ENCODE measurements at regions not wholly inside any gene's neighbourhood (a gene's known extent, or its start where the extent isn't known, plus 50 kb on each side); places are given as distances from the start of the nearest gene placed in this dataset.

DNA sequence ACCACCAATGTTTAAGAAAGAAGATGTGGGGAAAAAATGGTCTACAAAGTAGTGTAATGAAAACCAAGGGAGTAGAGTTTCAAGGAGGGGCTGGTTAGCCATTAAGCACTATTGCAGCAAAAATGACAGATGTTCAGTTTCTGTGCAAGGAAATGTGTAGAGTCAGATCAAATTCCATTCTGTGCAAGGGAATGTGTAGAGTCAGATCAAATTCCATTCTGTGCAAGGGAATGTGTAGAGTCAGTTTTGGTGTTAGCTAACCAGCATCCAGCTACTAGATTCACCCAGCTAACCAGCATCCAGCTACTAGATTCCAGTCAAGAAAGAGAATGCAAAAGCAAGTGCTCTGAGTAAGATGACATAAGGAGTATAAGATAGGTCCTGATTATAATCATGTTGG lies 208.8 kb downstream of the COX18 start:
- TF ChIP-seq CTCF (IDR thresholded peaks at IDR 0.05; ENCODE audit: low read depth, low read length, missing input control) (no peak), YY1 (IDR thresholded peaks at IDR 0.05) (no peak), GABPA (IDR thresholded peaks at IDR 0.05 in 1 of 2, conservative IDR thresholded peaks at IDR 0.05 in 1 of 2) (no peak), EGR1 (IDR thresholded peaks at IDR 0.05; ENCODE audit: low read depth in 2 of 2) (no peak), JUND (IDR thresholded peaks at IDR 0.05) (no peak), TAF1 (conservative IDR thresholded peaks at IDR 0.05) (no peak), SP1 (IDR thresholded peaks at IDR 0.05) (no peak), MAX (IDR thresholded peaks at IDR 0.05) (no peak), ZBTB33 (IDR thresholded peaks at IDR 0.05) (no peak), RAD21 (IDR thresholded peaks at IDR 0.05) (no peak), FOXA1 (IDR thresholded peaks at IDR 0.05) (no peak)
- TF ChIP-seq, protein P1, sequence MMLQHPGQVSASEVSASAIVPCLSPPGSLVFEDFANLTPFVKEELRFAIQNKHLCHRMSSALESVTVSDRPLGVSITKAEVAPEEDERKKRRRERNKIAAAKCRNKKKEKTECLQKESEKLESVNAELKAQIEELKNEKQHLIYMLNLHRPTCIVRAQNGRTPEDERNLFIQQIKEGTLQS (IDR thresholded peaks at IDR 0.05), result no peak
- TF ChIP-seq, protein P2, sequence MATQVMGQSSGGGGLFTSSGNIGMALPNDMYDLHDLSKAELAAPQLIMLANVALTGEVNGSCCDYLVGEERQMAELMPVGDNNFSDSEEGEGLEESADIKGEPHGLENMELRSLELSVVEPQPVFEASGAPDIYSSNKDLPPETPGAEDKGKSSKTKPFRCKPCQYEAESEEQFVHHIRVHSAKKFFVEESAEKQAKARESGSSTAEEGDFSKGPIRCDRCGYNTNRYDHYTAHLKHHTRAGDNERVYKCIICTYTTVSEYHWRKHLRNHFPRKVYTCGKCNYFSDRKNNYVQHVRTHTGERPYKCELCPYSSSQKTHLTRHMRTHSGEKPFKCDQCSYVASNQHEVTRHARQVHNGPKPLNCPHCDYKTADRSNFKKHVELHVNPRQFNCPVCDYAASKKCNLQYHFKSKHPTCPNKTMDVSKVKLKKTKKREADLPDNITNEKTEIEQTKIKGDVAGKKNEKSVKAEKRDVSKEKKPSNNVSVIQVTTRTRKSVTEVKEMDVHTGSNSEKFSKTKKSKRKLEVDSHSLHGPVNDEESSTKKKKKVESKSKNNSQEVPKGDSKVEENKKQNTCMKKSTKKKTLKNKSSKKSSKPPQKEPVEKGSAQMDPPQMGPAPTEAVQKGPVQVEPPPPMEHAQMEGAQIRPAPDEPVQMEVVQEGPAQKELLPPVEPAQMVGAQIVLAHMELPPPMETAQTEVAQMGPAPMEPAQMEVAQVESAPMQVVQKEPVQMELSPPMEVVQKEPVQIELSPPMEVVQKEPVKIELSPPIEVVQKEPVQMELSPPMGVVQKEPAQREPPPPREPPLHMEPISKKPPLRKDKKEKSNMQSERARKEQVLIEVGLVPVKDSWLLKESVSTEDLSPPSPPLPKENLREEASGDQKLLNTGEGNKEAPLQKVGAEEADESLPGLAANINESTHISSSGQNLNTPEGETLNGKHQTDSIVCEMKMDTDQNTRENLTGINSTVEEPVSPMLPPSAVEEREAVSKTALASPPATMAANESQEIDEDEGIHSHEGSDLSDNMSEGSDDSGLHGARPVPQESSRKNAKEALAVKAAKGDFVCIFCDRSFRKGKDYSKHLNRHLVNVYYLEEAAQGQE (IDR thresholded peaks at IDR 0.05), result no peak
